Mesenchymal stem cell (in vitro differentiated cells and primary cell): ENCODE measurements at regions not wholly inside any gene's neighbourhood (a gene's known extent, or its start where the extent isn't known, plus 50 kb on each side); places are given as distances from the start of the nearest gene placed in this dataset.

ENCODE experiments used
- DNase-seq: peaks from one replicate; pipeline ENCODE4 v3.0.0-alpha.2; 2013
- H2AFZ ChIP-seq: one replicate; pipeline ENCODE4 v1.6.1; 2013; ENCODE audit warnings: low read depth, mild to moderate bottlenecking, control low read depth, inconsistent platforms, low read length, moderate library complexity
- H2AK5ac ChIP-seq: 2 replicates; pipeline ENCODE4 v1.6.1; 2013; ENCODE audit warnings: low read length, moderate library complexity, mild to moderate bottlenecking, inconsistent platforms; ENCODE audit not compliant: severe bottlenecking
- H2BK120ac ChIP-seq: one replicate; pipeline ENCODE4 v1.6.1; 2013; ENCODE audit warnings: low read depth, mild to moderate bottlenecking, inconsistent platforms, low read length, moderate library complexity
- H2BK12ac ChIP-seq, 2 experiments: one replicate each; pipeline ENCODE4 v1.6.1; 2013; ENCODE audit warnings: inconsistent platforms in 2 of 2, low read length in 2 of 2, mild to moderate bottlenecking in 2 of 2, moderate library complexity in 2 of 2, control low read depth in 1 of 2
- H2BK15ac ChIP-seq: one replicate; pipeline ENCODE4 v1.6.1; 2013; ENCODE audit warnings: mild to moderate bottlenecking, low read depth, inconsistent platforms; ENCODE audit not compliant: poor library complexity, severe bottlenecking
- H2BK5ac ChIP-seq: 2 replicates; pipeline ENCODE4 v1.6.1; 2013; ENCODE audit warnings: low read depth, mild to moderate bottlenecking, low read length, control low read depth, inconsistent platforms; ENCODE audit not compliant: poor library complexity, severe bottlenecking
- H3K14ac ChIP-seq, 2 experiments: one replicate each; pipeline ENCODE4 v1.6.1; 2013; ENCODE audit warnings: inconsistent platforms in 2 of 2, low read length in 2 of 2, control low read depth in 1 of 2, mild to moderate bottlenecking in 1 of 2, moderate library complexity in 1 of 2
- H3K18ac ChIP-seq, 2 experiments: one replicate each; pipeline ENCODE4 v1.6.1; 2013; ENCODE audit warnings: inconsistent platforms in 2 of 2, low read length in 2 of 2, control low read depth in 1 of 2, low read depth in 1 of 2, mild to moderate bottlenecking in 1 of 2
- H3K23ac ChIP-seq, 2 experiments: one replicate each; pipeline ENCODE4 v1.6.1; 2013; ENCODE audit warnings: inconsistent platforms in 2 of 2, low read length in 2 of 2, mild to moderate bottlenecking in 2 of 2, moderate library complexity in 2 of 2, control low read depth in 1 of 2
- H3K27ac ChIP-seq: 2 replicates; pipeline ENCODE4 v1.5.1; 2013; ENCODE audit warnings: mild to moderate bottlenecking, moderate library complexity, low read length, control low read depth, inconsistent platforms; ENCODE audit not compliant: poor library complexity, severe bottlenecking
- H3K27me3 ChIP-seq, 2 experiments: 2 replicates each; pipeline versions ENCODE4 v1.6.1 to v1.7.0; 2013; ENCODE audit warnings: low read length in 2 of 2, mild to moderate bottlenecking in 2 of 2, moderate library complexity in 2 of 2, control low read depth in 1 of 2, inconsistent platforms in 1 of 2; ENCODE audit not compliant: control insufficient read depth in 1 of 2, insufficient read depth in 1 of 2
- H3K36me3 ChIP-seq, 2 experiments: 2 replicates each; pipeline versions ENCODE4 v1.6.1 to v1.7.0; 2013; ENCODE audit warnings: low read length in 2 of 2, control low read depth in 1 of 2, inconsistent platforms in 1 of 2, low read depth in 1 of 2, mild to moderate bottlenecking in 1 of 2; ENCODE audit not compliant: insufficient read depth in 2 of 2, control insufficient read depth in 1 of 2
- H3K4ac ChIP-seq, 2 experiments: one replicate each; pipeline ENCODE4 v1.6.1; 2013; ENCODE audit warnings: inconsistent platforms in 2 of 2, low read length in 2 of 2, mild to moderate bottlenecking in 2 of 2, moderate library complexity in 2 of 2, control low read depth in 1 of 2, low read depth in 1 of 2
- H3K4me1 ChIP-seq: 2 replicates; pipeline ENCODE4 v1.6.1; 2013; ENCODE audit warnings: low read depth, low read length, control low read depth; ENCODE audit not compliant: control insufficient read depth, insufficient read depth
- H3K4me2 ChIP-seq: 2 replicates; pipeline ENCODE4 v1.6.1; 2013; ENCODE audit warnings: low read length, mild to moderate bottlenecking, inconsistent platforms; ENCODE audit not compliant: poor library complexity, severe bottlenecking
- H3K4me3 ChIP-seq, 2 experiments: 2 replicates each; pipeline versions ENCODE4 v1.5.1 to v1.7.0; 2013; ENCODE audit warnings: low read length in 2 of 2, mild to moderate bottlenecking in 2 of 2, control low read depth in 1 of 2, low read depth in 1 of 2; ENCODE audit not compliant: insufficient read depth in 1 of 2
- H3K79me1 ChIP-seq: replicated peaks from 2 replicates; pipeline ENCODE4 v1.6.1; 2013; ENCODE audit warnings: mild to moderate bottlenecking, control low read depth, low read length, inconsistent platforms; ENCODE audit not compliant: poor library complexity, severe bottlenecking
- H3K9ac ChIP-seq: 2 replicates; pipeline ENCODE4 v1.7.0; 2013; ENCODE audit warnings: mild to moderate bottlenecking, low read length, moderate library complexity
- H3K9me3 ChIP-seq: 2 replicates; pipeline ENCODE4 v1.7.0; 2013; ENCODE audit warnings: mild to moderate bottlenecking, low read length; ENCODE audit not compliant: control insufficient read depth
- H4K8ac ChIP-seq: one replicate; pipeline ENCODE4 v1.6.1; 2013; ENCODE audit warnings: inconsistent platforms, mild to moderate bottlenecking, low read length, moderate library complexity
- H4K91ac ChIP-seq: one replicate; pipeline ENCODE4 v1.6.1; 2013; ENCODE audit warnings: mild to moderate bottlenecking, low read length, inconsistent platforms
- WGBS: methylation state at CpG from one replicate; pipeline ENCODE4 v1.1.7; 2013; ENCODE audit warnings: mixed read lengths; 5-methylcytosine and 5-hydroxymethylcytosine counted together

GRCh38 chr4:149008415-149009025 is 566.3 kb upstream of the NR3C2 start:
- Histone ChIP-seq H3K9me3 (peaks cover 12% of the 10 kb centered on the region), H2BK120ac (no peak overlapping the region), H3K4ac (no peak overlapping the region), H3K27me3 (no peaks in the 10 kb centered on the region), H2BK15ac (no peak overlapping the region), H3K23ac (no peak overlapping the region), H3K4me2 (no peak overlapping the region), H3K27ac (no peak overlapping the region), H3K9ac (no peak overlapping the region), H3K4me3 (no peak overlapping the region), H3K79me1 (no peaks in the 10 kb centered on the region), H2BK5ac (no peak overlapping the region), H2AFZ (no peak overlapping the region), H3K14ac (no peak overlapping the region), H4K91ac (no peak overlapping the region), H2AK5ac (no peak overlapping the region), H3K18ac (no peak overlapping the region), H3K4me1 (no peaks in the 10 kb centered on the region), H3K36me3 (no peaks in the 10 kb centered on the region), H4K8ac (no peak overlapping the region), H2BK12ac (no peak overlapping the region)
- no peak for DNase-seq
- WGBS: 58% methylated on average over 2 of the region's 3 CpGs

DNA sequence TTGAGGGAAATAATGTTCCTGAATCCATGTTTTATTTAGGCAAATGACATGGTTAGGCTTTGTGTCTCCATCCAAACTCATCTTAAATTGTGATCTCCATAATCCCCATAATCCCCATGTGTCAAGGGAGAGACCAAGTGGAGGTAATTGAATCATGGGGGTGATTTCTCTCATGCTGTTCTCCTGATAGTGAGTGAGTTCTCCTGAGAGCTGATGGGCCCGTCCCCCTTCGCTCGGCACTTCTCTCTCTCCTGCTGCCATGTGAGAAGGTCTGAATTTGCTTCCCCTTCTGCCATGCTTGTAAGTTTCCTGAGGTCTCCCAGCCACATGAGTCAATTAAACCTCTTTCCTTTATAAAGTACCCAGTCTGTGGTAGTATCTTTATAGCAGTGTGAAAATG is 563.0 kb upstream of the NR3C2 start:
- no peaks in the 10 kb centered on the region for H3K36me3 ChIP-seq
- H2BK120ac ChIP-seq: no peak overlapping the region
- no peak overlapping the region for H3K4me2 ChIP-seq
- no peak for DNase-seq
- H2BK5ac ChIP-seq: no peak overlapping the region
- no peak overlapping the region for H4K8ac ChIP-seq
- no peak overlapping the region for H3K9ac ChIP-seq
- H3K9me3 ChIP-seq: no peaks in the 10 kb centered on the region
- no peak overlapping the region for H2AFZ ChIP-seq
- H2BK15ac ChIP-seq: no peak overlapping the region
- H3K14ac ChIP-seq: no peak overlapping the region
- H3K4me1 ChIP-seq: no peaks in the 10 kb centered on the region
- no peak overlapping the region for H3K4ac ChIP-seq
- no peak overlapping the region for H2AK5ac ChIP-seq
- H4K91ac ChIP-seq: no peak overlapping the region
- H3K23ac ChIP-seq: no peak overlapping the region
- H3K79me1 ChIP-seq: no peaks in the 10 kb centered on the region
- no peak overlapping the region for H3K4me3 ChIP-seq
- no peaks in the 10 kb centered on the region for H3K27me3 ChIP-seq
- no peak overlapping the region for H3K18ac ChIP-seq
- H2BK12ac ChIP-seq: no peak overlapping the region
- 86% methylated on average over 3 of the region's 3 CpGs for WGBS
- no peak overlapping the region for H3K27ac ChIP-seq

- no peak overlapping the region for H3K4me2 ChIP-seq
- no peak overlapping the region for H2BK12ac ChIP-seq
- H3K27me3 ChIP-seq: no peaks in the 10 kb centered on the region
- no peaks in the 10 kb centered on the region for H3K4me1 ChIP-seq
- no peak overlapping the region for H2BK5ac ChIP-seq
- H4K91ac ChIP-seq: no peak overlapping the region
- H2BK15ac ChIP-seq: no peak overlapping the region
- no peaks in the 10 kb centered on the region for H3K9me3 ChIP-seq
- H2BK120ac ChIP-seq: no peak overlapping the region
- H3K27ac ChIP-seq: no peak overlapping the region
- no peak overlapping the region for H2AK5ac ChIP-seq
- no peak overlapping the region for H3K4ac ChIP-seq
- no peaks in the 10 kb centered on the region for H3K79me1 ChIP-seq
- H3K36me3 ChIP-seq: no peaks in the 10 kb centered on the region
- no peak overlapping the region for H4K8ac ChIP-seq
- no peak overlapping the region for H2AFZ ChIP-seq
- no peak overlapping the region for H3K18ac ChIP-seq
- H3K14ac ChIP-seq: no peak overlapping the region
- DNase-seq: no peak
- H3K4me3 ChIP-seq: no peak overlapping the region
- no peak overlapping the region for H3K23ac ChIP-seq
- no peak overlapping the region for H3K9ac ChIP-seq
These were observed 557.7 kb upstream of the NR3C2 start for GRCh38 chr4:148999924-149000323.

- Histone ChIP-seq H2BK12ac (no peak overlapping the region), H3K79me1 (no peaks in the 10 kb centered on the region), H2BK120ac (no peak overlapping the region), H4K91ac (no peak overlapping the region), H3K4ac (no peak overlapping the region), H2BK5ac (no peak overlapping the region), H2AK5ac (no peak overlapping the region), H3K23ac (no peak overlapping the region), H3K4me2 (no peak overlapping the region), H3K36me3 (no peaks in the 10 kb centered on the region), H3K9me3 (no peaks in the 10 kb centered on the region), H3K27me3 (no peaks in the 10 kb centered on the region), H3K4me3 (no peak overlapping the region), H3K27ac (no peak overlapping the region), H3K9ac (no peak overlapping the region), H2AFZ (no peak overlapping the region), H3K14ac (no peak overlapping the region), H2BK15ac (no peak overlapping the region), H3K4me1 (no peaks in the 10 kb centered on the region), H4K8ac (no peak overlapping the region), H3K18ac (no peak overlapping the region)
- 10% methylated on average over 2 of the region's 2 CpGs for WGBS
- DNase-seq: peak; percentile 1
These were observed 556.5 kb upstream of the NR3C2 start for GRCh38 chr4:148998719-148999118.
